BE2C (cell line): ENCODE measurements at regions not wholly inside any gene's neighbourhood (a gene's known extent, or its start where the extent isn't known, plus 50 kb on each side); places are given as distances from the start of the nearest gene placed in this dataset.

Source experiments
- DNase-seq: peaks from one replicate; pipeline ENCODE4 v3.0.0-alpha.2; 2020
- H3K27me3 ChIP-seq: fragments of 250-450 bp; sonication (Bioruptor Pico); 2 replicates; pipeline ENCODE4 v1.5.1; 2020; ENCODE audit warnings: mild to moderate bottlenecking
- H3K36me3 ChIP-seq: fragments of 250-450 bp; sonication (Bioruptor Pico); 2 replicates; pipeline ENCODE4 v1.5.1; 2020; ENCODE audit warnings: mild to moderate bottlenecking
- H3K4me1 ChIP-seq: fragments of 250-450 bp; sonication (Bioruptor Pico); 2 replicates; pipeline ENCODE4 v1.5.1; 2020
- H3K4me3 ChIP-seq: 2 replicates; pipeline ENCODE4 v1.5.1; 2011; ENCODE audit warnings: low read depth, low read length
- H3K9me3 ChIP-seq: fragments of 250-450 bp; sonication (Bioruptor Pico); 2 replicates; pipeline ENCODE4 v1.5.1; 2020
- CTCF ChIP-seq: IDR thresholded peaks from 2 replicates; pipeline ENCODE4 v1.5.1; 2012; ENCODE audit warnings: mild to moderate bottlenecking, low read depth, low read length

GRCh38 chr18:27656167-27656778 is 471.2 kb upstream of the CHST9 start:
- no peak for DNase-seq
- Histone ChIP-seq H3K9me3 (no peaks in the 10 kb centered on the region), H3K36me3 (no peaks in the 10 kb centered on the region), H3K27me3 (no peaks in the 10 kb centered on the region), H3K4me3 (no peak overlapping the region), H3K4me1 (no peaks in the 10 kb centered on the region)
- no peak for TF ChIP-seq CTCF

- H3K4me1 ChIP-seq = no peaks in the 10 kb centered on the region
- no peak for TF ChIP-seq CTCF
- H3K9me3 ChIP-seq = no peaks in the 10 kb centered on the region
- no peak for DNase-seq
- H3K36me3 ChIP-seq = no peaks in the 10 kb centered on the region
- no peaks in the 10 kb centered on the region for H3K27me3 ChIP-seq
- H3K4me3 ChIP-seq = no peak overlapping the region
Measured at GRCh38 chr18:27653247-27653646, 468.1 kb upstream of the CHST9 start.

GRCh38 chr18:27652480-27653121 is 467.5 kb upstream of the CHST9 start:
- H3K4me1 ChIP-seq = no peaks in the 10 kb centered on the region

GRCh38 chr18:27649621-27650020 is 464.5 kb upstream of the CHST9 start:
- no peak overlapping the region for H3K4me3 ChIP-seq
- H3K27me3 ChIP-seq = no peaks in the 10 kb centered on the region
- TF ChIP-seq CTCF = no peak
- H3K36me3 ChIP-seq = no peaks in the 10 kb centered on the region
- no peaks in the 10 kb centered on the region for H3K4me1 ChIP-seq
- H3K9me3 ChIP-seq = no peaks in the 10 kb centered on the region
- no peak for DNase-seq

More at GRCh38 chr18:27652480-27653121, 467.5 kb upstream of the CHST9 start:
- no peak for TF ChIP-seq CTCF
- Histone ChIP-seq H3K9me3 (no peaks in the 10 kb centered on the region), H3K36me3 (no peaks in the 10 kb centered on the region), H3K4me3 (no peak overlapping the region), H3K27me3 (no peaks in the 10 kb centered on the region)
- DNase-seq = no peak

GRCh38 chr18:27645929-27646328 is 460.8 kb upstream of the CHST9 start:
- H3K27me3 ChIP-seq = no peaks in the 10 kb centered on the region
- DNase-seq = no peak
- no peak for TF ChIP-seq CTCF
- H3K4me3 ChIP-seq = no peak overlapping the region
- H3K4me1 ChIP-seq = no peaks in the 10 kb centered on the region
- H3K9me3 ChIP-seq = no peaks in the 10 kb centered on the region
- H3K36me3 ChIP-seq = no peaks in the 10 kb centered on the region

- no peaks in the 10 kb centered on the region for H3K4me1 ChIP-seq
- H3K4me3 ChIP-seq = no peak overlapping the region
- H3K27me3 ChIP-seq = no peaks in the 10 kb centered on the region
- H3K9me3 ChIP-seq = no peaks in the 10 kb centered on the region
- TF ChIP-seq CTCF = no peak
- no peaks in the 10 kb centered on the region for H3K36me3 ChIP-seq
- DNase-seq = no peak
Measured at GRCh38 chr18:27636576-27637085, 451.5 kb upstream of the CHST9 start.
